Neuronal stem cell (in vitro differentiated cells): ENCODE measurements at regions not wholly inside any gene's neighbourhood (a gene's known extent, or its start where the extent isn't known, plus 50 kb on each side); places are given as distances from the start of the nearest gene placed in this dataset.

Experiments
- DNase-seq: peaks from one replicate; pipeline ENCODE4 v3.0.0-alpha.2; 2013; ENCODE audit warnings: low spot score
- H2AFZ ChIP-seq: one replicate; pipeline ENCODE4 v1.6.1; 2013; ENCODE audit warnings: mild to moderate bottlenecking, low read length, inconsistent platforms
- H2AK5ac ChIP-seq: 2 replicates; pipeline ENCODE4 v1.6.1; 2013; ENCODE audit warnings: low read depth, mild to moderate bottlenecking, inconsistent platforms, low read length, moderate library complexity, mixed read lengths
- H2BK120ac ChIP-seq: 2 replicates; pipeline ENCODE4 v1.6.1; 2013; ENCODE audit warnings: low read depth, mild to moderate bottlenecking, inconsistent platforms, low read length, moderate library complexity, mixed read lengths
- H2BK12ac ChIP-seq: one replicate; pipeline ENCODE4 v1.6.1; 2013; ENCODE audit warnings: low read length, inconsistent platforms
- H2BK15ac ChIP-seq: 2 replicates; pipeline ENCODE4 v1.6.1; 2013; ENCODE audit warnings: mild to moderate bottlenecking, low read length, inconsistent platforms, mixed read lengths
- H2BK5ac ChIP-seq: one replicate; pipeline ENCODE4 v1.6.1; 2013; ENCODE audit warnings: inconsistent platforms, mild to moderate bottlenecking, low read length, moderate library complexity
- H3K14ac ChIP-seq: one replicate; pipeline ENCODE4 v1.6.1; 2013; ENCODE audit warnings: low read length, inconsistent platforms
- H3K18ac ChIP-seq: 2 replicates; pipeline ENCODE4 v1.6.1; 2013; ENCODE audit warnings: low read length, inconsistent platforms
- H3K23ac ChIP-seq: 2 replicates; pipeline ENCODE4 v1.6.1; 2013; ENCODE audit warnings: low read depth, mild to moderate bottlenecking, mixed read lengths, low read length, inconsistent platforms; ENCODE audit not compliant: poor library complexity
- H3K27ac ChIP-seq: replicated peaks from 3 replicates; pipeline ENCODE4 v1.5.1; 2013; ENCODE audit warnings: low read length, inconsistent platforms
- H3K27me3 ChIP-seq, 3 experiments: 2 replicates each; pipeline ENCODE4 v1.6.1; 2013; ENCODE audit warnings: low read length in 3 of 3, mild to moderate bottlenecking in 2 of 3, inconsistent platforms in 1 of 3, low read depth in 1 of 3, mixed read lengths in 1 of 3, moderate library complexity in 1 of 3; ENCODE audit not compliant: control insufficient read depth in 3 of 3, insufficient read depth in 3 of 3
- H3K36me3 ChIP-seq, 2 donors: replicated peaks in 1 of 2; 2 replicates each; pipeline ENCODE4 v1.6.1; 2013; ENCODE audit warnings: low read length in 2 of 2; ENCODE audit not compliant: control insufficient read depth in 2 of 2, insufficient read depth in 2 of 2
- H3K4ac ChIP-seq: 2 replicates; pipeline ENCODE4 v1.6.1; 2013; ENCODE audit warnings: inconsistent platforms, mild to moderate bottlenecking, low read length, moderate library complexity
- H3K4me1 ChIP-seq, 2 donors: 1 replicate in 1 of 2; 2 replicates in 1 of 2; pipeline ENCODE4 v1.6.1; 2013; ENCODE audit warnings: low read length in 2 of 2, low read depth in 1 of 2; ENCODE audit not compliant: control insufficient read depth in 2 of 2, insufficient read depth in 1 of 2
- H3K4me2 ChIP-seq: one replicate; pipeline ENCODE4 v1.6.1; 2013; ENCODE audit warnings: mild to moderate bottlenecking, low read length, inconsistent platforms; ENCODE audit not compliant: insufficient read depth, poor library complexity, severe bottlenecking
- H3K4me3 ChIP-seq, 2 donors: 2 replicates each; pipeline ENCODE4 v1.5.1; 2013; ENCODE audit warnings: low read length in 2 of 2, mild to moderate bottlenecking in 2 of 2, inconsistent platforms in 1 of 2, moderate library complexity in 1 of 2
- H3K79me1 ChIP-seq: one replicate; pipeline ENCODE4 v1.6.1; 2013; ENCODE audit warnings: low read depth, mild to moderate bottlenecking, inconsistent platforms, low read length, moderate library complexity
- H3K9ac ChIP-seq: one replicate; pipeline ENCODE4 v1.6.1; 2013; ENCODE audit warnings: mild to moderate bottlenecking, low read depth, low read length, inconsistent platforms; ENCODE audit not compliant: poor library complexity
- H3K9me3 ChIP-seq, 2 donors: replicated peaks in 1 of 2; 2 replicates each; pipeline versions ENCODE3 to v1.6.1; 2013; ENCODE audit warnings: low read length in 2 of 2, mild to moderate bottlenecking in 2 of 2, inconsistent platforms in 1 of 2, low read depth in 1 of 2, mixed read lengths in 1 of 2, moderate library complexity in 1 of 2; ENCODE audit not compliant: control insufficient read depth in 2 of 2, insufficient read depth in 1 of 2
- H4K8ac ChIP-seq: one replicate; pipeline ENCODE4 v1.6.1; 2013; ENCODE audit warnings: low read depth, mild to moderate bottlenecking, inconsistent platforms, low read length, moderate library complexity
- H4K91ac ChIP-seq: one replicate; pipeline ENCODE4 v1.6.1; 2013; ENCODE audit warnings: low read length, low read depth, mild to moderate bottlenecking, inconsistent platforms; ENCODE audit not compliant: poor library complexity
- WGBS, 2 donors: extraction: QIAGEN DNeasy Blood & Tissue Kit; methylation state at CpG; one replicate each; pipeline ENCODE4 v1.1.7; 2013; ENCODE audit warnings: missing lambda C conversion rate in 2 of 2, mixed read lengths in 1 of 2; ENCODE audit not compliant: insufficient read length in 2 of 2, insufficient replicate concordance in 1 of 2; ENCODE audit errors: extremely low coverage in 2 of 2; 5-methylcytosine and 5-hydroxymethylcytosine counted together

DNA sequence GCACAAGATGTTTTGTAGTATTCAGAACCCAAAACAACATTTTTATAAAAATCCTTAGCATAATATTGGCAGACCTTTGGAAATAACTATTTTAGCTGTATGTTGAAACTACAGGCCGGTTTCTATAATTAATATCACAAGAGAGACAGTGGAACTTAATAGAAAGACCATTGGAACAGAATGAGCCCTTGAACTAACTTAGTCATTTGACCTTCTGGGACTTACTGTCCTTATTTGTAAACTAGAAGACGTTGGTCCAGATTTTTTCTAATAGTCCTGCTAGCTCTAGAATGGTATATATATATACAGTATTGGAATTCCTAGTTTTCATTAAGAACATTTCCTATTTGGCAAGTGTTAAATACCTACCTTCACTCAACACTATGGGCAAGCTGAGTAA is 69.5 kb upstream of the ALDH1A1 start:
- no peak for DNase-seq
- no peak overlapping the region for H3K4ac ChIP-seq
- no peak overlapping the region for H2AFZ ChIP-seq
- H3K4me2 ChIP-seq: no peak overlapping the region
- H2AK5ac ChIP-seq: no peak overlapping the region
- H3K27ac ChIP-seq: no peak overlapping the region
- no peak overlapping the region for H3K18ac ChIP-seq
- H2BK5ac ChIP-seq: no peak overlapping the region
- H3K4me1 ChIP-seq: no peaks in the 10 kb centered on the region
- H3K27me3 ChIP-seq: no peaks in the 10 kb centered on the region
- no peaks in the 10 kb centered on the region for H3K79me1 ChIP-seq
- no peak overlapping the region for H2BK12ac ChIP-seq
- H3K9me3 ChIP-seq: peaks cover 0 to 4% of the 10 kb centered on the region in 2 donors
- no peak overlapping the region for H4K91ac ChIP-seq
- H2BK15ac ChIP-seq: no peak overlapping the region
- WGBS, 2 donors: no CpG with 5 or more reads among the region's 2 CpGs
- H2BK120ac ChIP-seq: no peak overlapping the region
- no peaks in the 10 kb centered on the region for H3K36me3 ChIP-seq
- H3K9ac ChIP-seq: no peak overlapping the region
- H3K4me3 ChIP-seq: no peak overlapping the region
- H3K23ac ChIP-seq: no peak overlapping the region
- no peak overlapping the region for H3K14ac ChIP-seq
- no peak overlapping the region for H4K8ac ChIP-seq

DNA sequence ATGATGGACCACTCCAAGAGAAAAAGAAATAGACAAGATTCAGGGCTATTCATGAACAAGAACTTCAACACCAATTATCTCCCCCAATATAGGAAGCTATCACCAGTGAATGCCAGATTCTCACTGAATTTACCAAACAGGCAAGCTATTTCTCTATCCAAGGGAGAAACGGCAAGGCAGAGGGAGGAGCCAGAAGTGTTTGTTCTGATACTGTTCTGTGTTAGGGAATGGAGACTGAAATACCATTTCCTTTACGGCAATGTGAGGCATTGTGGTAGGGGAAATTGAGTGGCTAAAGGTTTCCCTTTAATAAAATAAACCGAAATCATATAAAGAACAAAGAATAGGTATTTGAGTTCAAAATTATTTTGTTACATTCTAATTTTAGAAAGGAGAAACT is 68.0 kb upstream of the ALDH1A1 start:
- H3K27me3 ChIP-seq: no peaks in the 10 kb centered on the region
- H3K9ac ChIP-seq: no peak overlapping the region
- peaks cover 0 to 4% of the 10 kb centered on the region in 2 donors for H3K9me3 ChIP-seq
- no peak overlapping the region for H2BK5ac ChIP-seq
- H2BK12ac ChIP-seq: no peak overlapping the region
- no peak overlapping the region for H2BK15ac ChIP-seq
- H3K27ac ChIP-seq: no peak overlapping the region
- WGBS, 2 donors: no CpG with 5 or more reads among the region's 3 CpGs
- no peak overlapping the region for H2BK120ac ChIP-seq
- H2AK5ac ChIP-seq: no peak overlapping the region
- DNase-seq: no peak
- H3K79me1 ChIP-seq: no peaks in the 10 kb centered on the region
- no peaks in the 10 kb centered on the region for H3K36me3 ChIP-seq
- no peak overlapping the region for H3K23ac ChIP-seq
- H4K8ac ChIP-seq: no peak overlapping the region
- H3K4me1 ChIP-seq: no peaks in the 10 kb centered on the region
- no peak overlapping the region for H3K18ac ChIP-seq
- H3K4ac ChIP-seq: no peak overlapping the region
- no peak overlapping the region for H3K14ac ChIP-seq
- H3K4me3 ChIP-seq: no peak overlapping the region
- no peak overlapping the region for H2AFZ ChIP-seq
- H3K4me2 ChIP-seq: no peak overlapping the region
- H4K91ac ChIP-seq: no peak overlapping the region

DNA sequence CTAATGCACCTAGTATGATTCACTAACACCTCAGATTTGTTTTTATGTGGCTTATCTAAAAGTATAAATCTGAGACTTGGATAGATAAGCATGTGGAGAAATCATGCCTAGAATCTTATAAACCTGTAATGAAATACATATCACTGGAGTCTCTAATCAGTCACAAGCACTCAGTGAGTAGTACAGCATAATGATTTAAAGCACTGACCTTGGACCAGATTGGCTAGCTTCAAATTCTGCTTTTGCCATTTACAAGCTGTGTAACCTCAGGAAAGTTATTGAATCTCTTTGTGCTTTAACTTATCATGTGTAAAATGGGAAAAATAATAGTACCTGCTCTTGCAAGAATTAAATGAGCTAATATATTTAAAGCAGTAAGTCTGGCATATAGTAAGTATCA is 61.2 kb upstream of the ALDH1A1 start:
- Histone ChIP-seq H4K8ac (no peak overlapping the region), H3K4me3 (no peak overlapping the region), H3K9me3 (peaks cover 0 to 4% of the 10 kb centered on the region in 2 donors), H3K36me3 (no peaks in the 10 kb centered on the region), H2AK5ac (no peak overlapping the region), H3K27ac (no peak overlapping the region), H3K9ac (no peak overlapping the region), H3K79me1 (no peaks in the 10 kb centered on the region), H4K91ac (no peak overlapping the region), H3K18ac (no peak overlapping the region), H2BK12ac (no peak overlapping the region), H2BK5ac (no peak overlapping the region), H3K4me1 (no peaks in the 10 kb centered on the region), H3K4me2 (no peak overlapping the region), H3K14ac (no peak overlapping the region), H3K23ac (no peak overlapping the region), H3K27me3 (no peaks in the 10 kb centered on the region), H2AFZ (no peak overlapping the region), H2BK15ac (no peak overlapping the region), H2BK120ac (no peak overlapping the region), H3K4ac (no peak overlapping the region)
- DNase-seq: no peak

DNA sequence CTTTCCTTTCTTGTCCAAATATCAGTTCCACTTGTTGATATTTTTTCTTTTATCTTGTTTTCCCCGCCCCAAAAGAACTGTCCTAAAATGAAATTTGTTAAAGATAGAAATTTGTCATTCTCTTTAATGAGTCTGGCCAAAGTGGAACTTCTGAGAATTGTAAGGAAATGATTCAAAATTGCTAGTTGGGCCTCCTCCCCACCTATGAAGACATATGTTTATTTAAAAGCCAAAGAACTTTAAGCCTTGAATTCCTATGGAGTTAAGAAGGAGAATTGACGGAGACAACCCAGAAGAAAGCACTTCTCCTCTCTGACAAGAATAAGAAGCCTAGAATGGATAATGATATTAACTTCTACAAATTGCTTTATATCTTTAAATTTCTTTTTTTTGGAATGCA is 59.1 kb upstream of the ALDH1A1 start:
- H2BK120ac ChIP-seq: no peak overlapping the region
- H3K18ac ChIP-seq: no peak overlapping the region
- no peak overlapping the region for H2AK5ac ChIP-seq
- no peak for DNase-seq
- H3K4me2 ChIP-seq: no peak overlapping the region
- no peak overlapping the region for H4K8ac ChIP-seq
- H3K4me3 ChIP-seq: no peak overlapping the region
- no peak overlapping the region for H3K23ac ChIP-seq
- H4K91ac ChIP-seq: no peak overlapping the region
- no peaks in the 10 kb centered on the region for H3K36me3 ChIP-seq
- H3K27ac ChIP-seq: no peak overlapping the region
- H2BK15ac ChIP-seq: no peak overlapping the region
- no peak overlapping the region for H2AFZ ChIP-seq
- no peak overlapping the region for H3K14ac ChIP-seq
- no peak overlapping the region for H3K9ac ChIP-seq
- H3K4me1 ChIP-seq: no peaks in the 10 kb centered on the region
- H2BK5ac ChIP-seq: no peak overlapping the region
- no CpG with 5 or more reads among the region's 2 CpGs for WGBS, 2 donors
- H3K27me3 ChIP-seq: peaks cover 0 to 4% (median 0%) of the 10 kb centered on the region in 3 experiments
- no peaks in the 10 kb centered on the region for H3K79me1 ChIP-seq
- H2BK12ac ChIP-seq: no peak overlapping the region
- H3K9me3 ChIP-seq: no peaks in the 10 kb centered on the region
- H3K4ac ChIP-seq: no peak overlapping the region
